ENCODE measurements at regions not wholly inside any gene's neighbourhood (a gene's known extent, or its start where the extent isn't known, plus 50 kb on each side); places are given as distances from the start of the nearest gene placed in this dataset.

DNA sequence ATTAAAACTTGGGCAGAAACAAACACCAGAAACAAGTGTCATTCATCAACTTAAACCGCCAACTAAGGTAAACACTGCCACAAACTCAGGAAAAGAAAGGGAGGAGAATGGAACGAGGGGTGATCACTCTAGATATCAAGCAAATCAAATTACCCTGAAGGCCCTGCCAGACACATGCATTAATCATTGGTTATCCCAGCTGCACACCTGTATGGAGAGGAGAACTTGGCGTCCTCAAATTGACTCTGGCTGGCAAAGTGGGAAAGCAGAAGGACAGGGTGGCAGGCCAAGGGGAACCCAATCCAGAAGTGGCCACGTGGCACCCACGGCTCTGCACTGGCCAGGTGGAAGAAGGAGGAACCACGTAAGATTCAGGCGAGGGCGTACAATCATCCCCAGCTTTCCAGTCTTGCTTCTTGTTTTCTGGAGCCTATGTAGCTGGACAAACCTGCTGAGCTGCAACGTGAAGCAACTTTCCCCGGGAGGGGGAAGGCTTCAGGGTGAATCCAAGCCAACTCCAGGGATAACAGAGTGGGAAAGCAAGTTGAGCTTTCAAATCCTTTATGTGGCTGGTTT is 156.2 kb upstream of the JARID2 start:
- no peak for DNase-seq (ENCODE audit: low read depth)
- in situ Hi-C loops (cut with HindIII; ENCODE audit: low sequenced_read_pairs) = no loop called here
- TF ChIP-seq, protein P1, sequence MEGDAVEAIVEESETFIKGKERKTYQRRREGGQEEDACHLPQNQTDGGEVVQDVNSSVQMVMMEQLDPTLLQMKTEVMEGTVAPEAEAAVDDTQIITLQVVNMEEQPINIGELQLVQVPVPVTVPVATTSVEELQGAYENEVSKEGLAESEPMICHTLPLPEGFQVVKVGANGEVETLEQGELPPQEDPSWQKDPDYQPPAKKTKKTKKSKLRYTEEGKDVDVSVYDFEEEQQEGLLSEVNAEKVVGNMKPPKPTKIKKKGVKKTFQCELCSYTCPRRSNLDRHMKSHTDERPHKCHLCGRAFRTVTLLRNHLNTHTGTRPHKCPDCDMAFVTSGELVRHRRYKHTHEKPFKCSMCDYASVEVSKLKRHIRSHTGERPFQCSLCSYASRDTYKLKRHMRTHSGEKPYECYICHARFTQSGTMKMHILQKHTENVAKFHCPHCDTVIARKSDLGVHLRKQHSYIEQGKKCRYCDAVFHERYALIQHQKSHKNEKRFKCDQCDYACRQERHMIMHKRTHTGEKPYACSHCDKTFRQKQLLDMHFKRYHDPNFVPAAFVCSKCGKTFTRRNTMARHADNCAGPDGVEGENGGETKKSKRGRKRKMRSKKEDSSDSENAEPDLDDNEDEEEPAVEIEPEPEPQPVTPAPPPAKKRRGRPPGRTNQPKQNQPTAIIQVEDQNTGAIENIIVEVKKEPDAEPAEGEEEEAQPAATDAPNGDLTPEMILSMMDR (IDR thresholded peaks at IDR 0.05; ENCODE audit: low read depth, low read length, missing control alignments) = no peak
- no peak overlapping the region for H3K4me3 ChIP-seq (ENCODE audit: low read depth, low read length)

DNA sequence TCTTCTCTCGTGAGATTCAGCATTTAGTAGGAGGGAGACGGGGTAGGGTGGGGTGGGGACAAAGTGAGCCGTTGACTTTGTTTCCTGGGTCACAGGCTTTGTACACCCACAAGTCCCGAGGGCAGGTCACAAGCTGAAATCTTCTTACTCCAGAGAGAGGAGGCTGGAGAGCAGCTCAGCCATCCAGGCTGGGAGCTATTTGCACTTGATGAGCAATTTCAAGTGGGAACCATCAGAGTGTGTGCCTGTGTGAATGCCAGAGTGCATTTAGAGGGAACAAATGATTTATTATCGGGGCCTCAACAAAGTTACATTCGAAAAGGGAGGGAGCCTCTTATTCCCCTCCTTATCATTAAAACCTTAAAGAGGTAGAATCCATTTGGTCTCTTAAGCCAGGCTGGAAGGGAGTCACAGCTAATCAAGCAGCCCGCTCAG is 155.7 kb upstream of the JARID2 start:
- TF ChIP-seq, protein P1 (IDR thresholded peaks at IDR 0.05; ENCODE audit: low read depth, low read length, missing control alignments) = no peak

DNA sequence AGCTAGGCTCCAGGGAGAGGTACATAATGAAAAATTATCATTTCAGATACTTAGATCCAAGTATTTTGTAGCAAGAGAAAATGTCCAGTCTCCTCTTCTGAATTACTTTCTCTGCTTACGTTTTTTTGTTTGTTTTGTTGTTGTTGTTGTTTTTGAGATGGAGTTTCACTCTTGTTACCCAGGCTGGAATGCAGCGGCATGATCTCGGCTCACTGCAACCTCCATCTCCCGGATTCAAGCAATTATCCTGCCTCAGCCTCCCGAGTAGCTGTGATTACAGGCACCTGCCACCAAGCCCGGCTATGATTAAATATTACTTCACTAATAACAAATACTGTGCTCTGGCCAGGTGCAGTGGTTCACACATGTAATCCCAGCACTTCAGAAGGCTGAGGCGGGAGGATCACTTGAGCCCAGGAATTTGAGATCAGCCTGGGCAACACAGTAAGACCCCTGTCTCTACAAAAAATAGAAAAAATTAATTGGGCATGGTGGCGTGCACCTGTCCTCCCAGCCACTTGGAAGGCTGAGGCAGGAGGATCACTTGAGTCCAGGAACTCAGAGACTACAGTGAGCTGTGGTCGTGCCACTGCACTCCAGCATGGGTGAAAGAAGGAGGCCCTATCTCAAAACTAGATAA is 155.0 kb upstream of the JARID2 start:
- no peak for DNase-seq (ENCODE audit: low read depth)
- H3K4me3 ChIP-seq (ENCODE audit: low read depth, low read length) = no peak overlapping the region
- TF ChIP-seq, protein P1 (IDR thresholded peaks at IDR 0.05; ENCODE audit: low read depth, low read length, missing control alignments) = no peak
- in situ Hi-C loops (cut with HindIII; ENCODE audit: low sequenced_read_pairs) = no loop called here

More for the DNA sequence above, 155.7 kb upstream of the JARID2 start:
- no peak for DNase-seq (ENCODE audit: low read depth)
- in situ Hi-C loops (cut with HindIII; ENCODE audit: low sequenced_read_pairs) = no loop called here
- H3K4me3 ChIP-seq (ENCODE audit: low read depth, low read length) = no peak overlapping the region

DNA sequence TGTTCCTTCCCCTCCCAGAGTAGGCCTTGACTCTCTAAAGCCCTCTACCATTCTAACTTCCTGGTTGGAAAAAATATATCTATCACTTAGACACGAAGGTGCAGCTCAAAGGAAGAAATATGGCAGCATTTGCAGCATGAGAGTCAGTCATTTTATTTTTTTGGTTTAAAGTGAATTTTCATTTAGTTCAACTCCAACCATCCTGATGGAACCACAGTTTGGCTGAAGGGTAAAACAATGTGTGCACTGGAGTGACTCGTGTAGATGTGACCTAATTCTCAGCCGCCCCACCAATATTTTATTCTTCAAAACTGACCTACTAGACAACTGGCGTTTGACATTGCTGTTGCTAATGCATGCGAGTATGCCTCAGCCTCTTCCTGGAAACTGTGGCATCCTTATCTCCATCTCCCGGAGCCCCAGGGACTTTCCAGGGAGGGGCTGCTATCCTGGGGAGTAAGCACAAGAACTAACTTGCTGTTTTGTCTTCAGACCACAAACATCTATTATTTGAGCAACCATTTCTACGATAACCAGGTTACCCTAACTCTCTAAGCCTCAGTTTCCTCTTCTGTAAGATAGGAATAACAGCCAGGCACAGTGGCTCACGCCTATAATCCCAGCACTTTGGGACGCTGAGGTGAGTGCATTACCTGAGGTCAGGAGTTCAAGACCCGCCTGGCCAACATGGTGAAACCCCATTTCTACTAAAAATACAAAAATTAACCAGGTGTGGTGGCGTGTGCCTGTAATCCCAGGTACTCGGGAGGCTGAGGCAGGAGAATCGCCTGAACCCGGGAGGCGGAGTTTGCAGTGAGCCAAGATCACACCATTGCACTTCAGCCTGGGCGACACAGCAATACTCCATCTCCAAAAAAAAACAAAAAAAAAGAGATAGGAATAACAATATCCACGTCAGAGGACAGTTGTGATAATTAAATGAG is 148.7 kb upstream of the JARID2 start:
- TF ChIP-seq, protein P1 (IDR thresholded peaks at IDR 0.05; ENCODE audit: low read depth, low read length, missing control alignments) = no peak
- no peak for DNase-seq (ENCODE audit: low read depth)
- in situ Hi-C loops (cut with HindIII; ENCODE audit: low sequenced_read_pairs) = no loop called here
- H3K4me3 ChIP-seq (ENCODE audit: low read depth, low read length) = no peak overlapping the region

DNA sequence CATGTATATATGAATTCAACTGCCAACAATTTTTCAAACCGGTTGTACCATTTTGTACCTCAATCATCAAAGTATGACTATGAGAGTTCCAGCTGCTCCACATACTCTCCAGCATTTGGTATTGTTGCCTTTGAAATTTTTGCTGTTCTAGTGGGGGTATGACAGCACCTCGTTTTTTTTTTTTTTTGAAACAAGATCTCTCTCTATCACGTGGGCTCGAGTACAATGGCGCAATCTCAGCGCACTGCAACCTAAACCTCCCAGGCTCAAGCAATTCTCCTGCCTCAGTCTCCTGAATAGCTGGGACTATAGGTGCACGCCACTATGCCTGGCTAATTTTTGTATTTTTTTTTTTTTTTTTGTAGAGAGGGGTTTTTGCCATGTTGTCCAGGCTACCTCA is 144.7 kb upstream of the JARID2 start:
- TF ChIP-seq, protein P1 (IDR thresholded peaks at IDR 0.05; ENCODE audit: low read depth, low read length, missing control alignments) = no peak
- no peak overlapping the region for H3K4me3 ChIP-seq (ENCODE audit: low read depth, low read length)
- no peak for DNase-seq (ENCODE audit: low read depth)
- in situ Hi-C loops (cut with HindIII; ENCODE audit: low sequenced_read_pairs) = no loop called here

DNA sequence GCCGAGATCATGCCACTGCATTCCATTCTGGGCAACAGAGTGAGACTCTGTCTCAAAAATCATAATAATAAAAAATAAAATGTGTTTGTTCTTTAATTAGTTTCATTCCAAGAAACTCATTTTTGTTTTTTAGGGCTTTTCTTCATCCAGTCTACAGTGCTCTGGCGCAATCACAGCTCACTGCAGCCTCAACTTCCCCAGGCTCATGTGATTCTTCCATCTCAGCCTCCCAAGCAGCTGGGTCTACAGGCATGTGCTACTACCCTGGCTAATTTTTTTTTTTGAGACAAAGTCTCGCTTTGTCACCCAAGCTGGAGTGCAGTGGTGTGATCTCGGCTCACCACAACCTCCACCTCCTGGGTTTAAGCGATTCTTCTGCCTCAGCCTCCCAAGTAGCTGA is 143.6 kb upstream of the JARID2 start:
- in situ Hi-C loops (cut with HindIII; ENCODE audit: low sequenced_read_pairs) = no loop called here
- no peak overlapping the region for H3K4me3 ChIP-seq (ENCODE audit: low read depth, low read length)
- no peak for DNase-seq (ENCODE audit: low read depth)
- TF ChIP-seq, protein P1 (IDR thresholded peaks at IDR 0.05; ENCODE audit: low read depth, low read length, missing control alignments) = no peak

All from astrocyte of the cerebellum (primary cell).